ENCODE measurements at regions not wholly inside any gene's neighbourhood (a gene's known extent, or its start where the extent isn't known, plus 50 kb on each side); places are given as distances from the start of the nearest gene placed in this dataset.

DNA sequence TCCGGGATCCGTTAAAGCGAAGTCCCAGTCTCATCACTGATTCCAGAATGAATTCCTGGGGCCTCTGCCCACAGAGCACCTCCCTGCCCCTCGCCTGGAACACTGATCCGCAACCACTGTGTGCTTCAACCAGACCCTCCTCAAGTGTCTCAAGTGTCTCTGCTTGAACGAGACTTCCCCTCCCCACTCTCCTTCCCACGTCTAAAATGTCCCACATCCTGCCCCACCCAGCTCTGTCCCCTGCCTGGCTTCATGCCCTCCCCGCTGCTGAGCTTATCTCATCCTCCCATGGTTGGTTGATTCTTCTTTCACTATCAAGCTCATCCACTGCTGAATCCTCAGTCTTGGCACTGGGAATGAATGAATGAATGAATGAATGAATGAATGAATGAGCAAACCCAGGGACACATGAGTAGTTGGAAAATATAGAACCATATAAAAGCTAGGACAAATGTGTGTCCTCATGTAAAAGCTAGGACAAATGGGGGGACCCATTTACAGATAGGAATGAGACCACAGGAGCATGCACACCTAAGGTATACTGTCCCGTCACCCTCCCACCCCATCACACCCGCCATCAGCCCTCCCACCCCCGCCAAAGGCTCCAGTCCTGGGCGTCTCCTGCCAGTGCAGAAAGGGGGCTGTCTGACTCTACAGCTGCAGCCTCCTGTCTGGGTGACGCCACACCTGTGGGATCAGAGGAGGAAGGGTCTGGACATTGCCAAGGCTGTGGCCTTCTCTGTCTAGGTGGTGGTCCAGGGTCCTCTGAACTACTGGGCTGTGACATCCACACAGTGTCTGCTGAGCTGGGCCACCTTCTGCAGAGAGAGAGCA lies 71.4 kb upstream of the LINC01488 start:
- POLR2A ChIA-PET: no interaction called here
- peak in 2 of 14 experiments; percentile 7 to 49 for DNase-seq
- H3K36me3 ChIP-seq (ENCODE audit: insufficient read depth, low read length): no peaks in the 10 kb centered on the region

DNA sequence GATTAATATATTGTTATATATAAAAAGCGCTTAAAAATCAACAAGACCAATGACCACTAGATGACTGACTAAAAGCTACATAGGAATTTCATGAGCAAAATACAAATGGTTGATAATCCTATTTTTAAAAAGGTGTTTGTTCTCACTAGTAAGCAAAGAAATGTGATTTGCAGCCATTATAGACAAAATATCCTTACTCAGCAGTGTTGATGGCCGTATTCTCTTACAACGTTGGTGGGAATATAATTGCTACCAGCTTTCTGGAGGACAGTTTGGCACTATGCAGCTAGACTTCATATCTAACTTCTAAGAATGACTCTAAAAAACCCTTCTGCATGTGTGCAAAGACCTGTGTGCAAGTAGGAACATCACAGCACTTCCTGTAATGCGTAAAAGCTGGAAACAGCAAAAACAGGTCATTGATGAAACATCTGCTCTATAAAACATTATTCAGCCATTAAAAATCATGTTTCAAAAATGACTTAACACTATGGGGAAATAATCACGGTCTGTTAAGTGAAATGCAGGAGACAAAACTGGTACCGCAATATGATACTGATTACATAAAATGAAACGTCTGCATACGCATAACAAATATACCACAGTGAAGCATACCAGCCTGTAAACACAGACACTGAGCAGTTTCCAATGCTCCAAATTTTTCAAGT lies 70.1 kb upstream of the LINC01488 start:
- Mint-ChIP-seq H3K36me3 (ENCODE audit: low read depth) (no peaks in the 10 kb centered on the region), H3K4me3 (peak overlapping the region; percentile 22), H3K27me3 (peaks cover 14% of the 10 kb centered on the region), H3K27ac (peak overlapping the region; percentile 6), H3K4me1 (ENCODE audit: low read depth) (peaks cover 44% of the 10 kb centered on the region), H3K9me3 (no peaks in the 10 kb centered on the region)
- ChIA-PET CTCF (no interaction called here), POLR2A (interaction anchor here (0.6 to 0.9 kb wide), 2 partner anchors 115 to 300 kb away, joined by 3 to 5 read pairs; no protein-coding TSS in a partner anchor)
- Histone ChIP-seq H3K27ac (ENCODE audit: low read depth in 1 of 2, low read length in 2 of 2) (no peak overlapping the region), H3K36me3 (ENCODE audit: insufficient read depth, low read length) (no peaks in the 10 kb centered on the region), H3K27me3 (ENCODE audit: control insufficient read depth in 1 of 2, insufficient read depth in 2 of 2, low read length in 2 of 2) (no peaks in the 10 kb centered on the region), H3K4me3 (ENCODE audit: low read length) (no peak overlapping the region), H3K9me3 (ENCODE audit: control insufficient read depth in 1 of 2, insufficient read depth in 1 of 2, low read length in 2 of 2) (peaks cover 0 to 8% of the 10 kb centered on the region in 2 experiments), H3K4me1 (ENCODE audit: insufficient read depth, low read length) (peaks cover 9% of the 10 kb centered on the region)
- DNase-seq (no peak), ATAC-seq (ENCODE audit: poor library complexity) (peak; percentile 33)
- TF ChIP-seq, protein P1, sequence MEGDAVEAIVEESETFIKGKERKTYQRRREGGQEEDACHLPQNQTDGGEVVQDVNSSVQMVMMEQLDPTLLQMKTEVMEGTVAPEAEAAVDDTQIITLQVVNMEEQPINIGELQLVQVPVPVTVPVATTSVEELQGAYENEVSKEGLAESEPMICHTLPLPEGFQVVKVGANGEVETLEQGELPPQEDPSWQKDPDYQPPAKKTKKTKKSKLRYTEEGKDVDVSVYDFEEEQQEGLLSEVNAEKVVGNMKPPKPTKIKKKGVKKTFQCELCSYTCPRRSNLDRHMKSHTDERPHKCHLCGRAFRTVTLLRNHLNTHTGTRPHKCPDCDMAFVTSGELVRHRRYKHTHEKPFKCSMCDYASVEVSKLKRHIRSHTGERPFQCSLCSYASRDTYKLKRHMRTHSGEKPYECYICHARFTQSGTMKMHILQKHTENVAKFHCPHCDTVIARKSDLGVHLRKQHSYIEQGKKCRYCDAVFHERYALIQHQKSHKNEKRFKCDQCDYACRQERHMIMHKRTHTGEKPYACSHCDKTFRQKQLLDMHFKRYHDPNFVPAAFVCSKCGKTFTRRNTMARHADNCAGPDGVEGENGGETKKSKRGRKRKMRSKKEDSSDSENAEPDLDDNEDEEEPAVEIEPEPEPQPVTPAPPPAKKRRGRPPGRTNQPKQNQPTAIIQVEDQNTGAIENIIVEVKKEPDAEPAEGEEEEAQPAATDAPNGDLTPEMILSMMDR (IDR thresholded peaks at IDR 0.05): no peak
- intact Hi-C loops (cut with DNase I, micrococcal nuclease): no loop called here

More for the DNA sequence above, 71.4 kb upstream of the LINC01488 start:
- peaks cover 9% of the 10 kb centered on the region for H3K4me1 ChIP-seq (ENCODE audit: insufficient read depth, low read length)
- Mint-ChIP-seq H3K27ac (peak overlapping the region; percentile 18), H3K9me3 (no peaks in the 10 kb centered on the region), H3K4me3 (peak overlapping the region; percentile 26), H3K4me1 (ENCODE audit: low read depth) (peaks cover 44% of the 10 kb centered on the region), H3K36me3 (ENCODE audit: low read depth) (no peaks in the 10 kb centered on the region), H3K27me3 (peaks cover 14% of the 10 kb centered on the region)
- no peak overlapping the region for H3K27ac ChIP-seq (ENCODE audit: low read depth in 1 of 2, low read length in 2 of 2)
- TF ChIP-seq, protein P1 (IDR thresholded peaks at IDR 0.05): no peak
- no peak overlapping the region for H3K4me3 ChIP-seq (ENCODE audit: low read length)
- ATAC-seq (ENCODE audit: poor library complexity): peak; percentile 91
- intact Hi-C loops (cut with DNase I, micrococcal nuclease): no loop called here
- no peaks in the 10 kb centered on the region for H3K27me3 ChIP-seq (ENCODE audit: control insufficient read depth in 1 of 2, insufficient read depth in 2 of 2, low read length in 2 of 2)
- peaks cover 0 to 6% of the 10 kb centered on the region in 2 experiments for H3K9me3 ChIP-seq (ENCODE audit: control insufficient read depth in 1 of 2, insufficient read depth in 1 of 2, low read length in 2 of 2)
- CTCF ChIA-PET: no interaction called here

GRCh38 chr11:69413015-69413801 lies 68.3 kb upstream of the LINC01488 start:
- Histone ChIP-seq H3K27me3 (ENCODE audit: control insufficient read depth in 1 of 2, insufficient read depth in 2 of 2, low read length in 2 of 2) (no peaks in the 10 kb centered on the region), H3K9me3 (ENCODE audit: control insufficient read depth in 1 of 2, insufficient read depth in 1 of 2, low read length in 2 of 2) (peaks cover 0 to 8% of the 10 kb centered on the region in 2 experiments), H3K4me3 (ENCODE audit: low read length) (no peak overlapping the region), H3K36me3 (ENCODE audit: insufficient read depth, low read length) (no peaks in the 10 kb centered on the region), H3K27ac (ENCODE audit: low read depth in 1 of 2, low read length in 2 of 2) (no peak overlapping the region), H3K4me1 (ENCODE audit: insufficient read depth, low read length) (peaks cover 9% of the 10 kb centered on the region)
- no peak overlapping the region for H3K27ac Mint-ChIP-seq
- H3K4me1 Mint-ChIP-seq (ENCODE audit: low read depth): peaks cover 44% of the 10 kb centered on the region
- H3K36me3 Mint-ChIP-seq (ENCODE audit: low read depth): no peaks in the 10 kb centered on the region
- TF ChIP-seq, protein P1 (IDR thresholded peaks at IDR 0.05): no peak
- H3K9me3 Mint-ChIP-seq: no peaks in the 10 kb centered on the region
- ATAC-seq (ENCODE audit: poor library complexity) (no peak), DNase-seq (no peak)
- intact Hi-C loops (cut with DNase I, micrococcal nuclease): no loop called here
- CTCF ChIA-PET: no interaction called here
- no peak overlapping the region for H3K4me3 Mint-ChIP-seq
- POLR2A ChIA-PET: no interaction called here
- peaks cover 13% of the 10 kb centered on the region for H3K27me3 Mint-ChIP-seq
